PC-9 (cell line): ENCODE measurements at regions not wholly inside any gene's neighbourhood (a gene's known extent, or its start where the extent isn't known, plus 50 kb on each side); places are given as distances from the start of the nearest gene placed in this dataset.

ENCODE experiments used
- BruUV-seq: library from RNA; stranded (reverse); fragments of 400-500 nt; replicated peaks from 2 replicates; lab custom pipeline; 2021; lab: Mats Ljungman, UMichigan
- CTCF ChIA-PET: fragments of 300-600 bp; sonication (Branson Sonifier 250); formaldehyde crosslinking; loops from one replicate; lab custom pipeline; 2022; ENCODE audit warnings: antibody characterized with exemption; lab: Charles Lee
- POLR2A ChIA-PET: fragments of 300-600 bp; sonication (Branson Sonifier 250); formaldehyde crosslinking; loops from one replicate; lab custom pipeline; 2022; ENCODE audit warnings: antibody characterized with exemption; ENCODE audit not compliant: unreplicated experiment; lab: Charles Lee
- DNase-seq, 2 experiments: peaks; one replicate each; pipeline versions ENCODE4 v3.0.0 to v3.0.0-alpha.2; 2015 to 2022; ENCODE audit warnings: mixed read lengths in 1 of 2
- H2AFZ ChIP-seq: fragments of 200-600 bp; sonication (generic); 2 replicates; pipeline ENCODE4 v1.8.1; 2017; ENCODE audit warnings: antibody characterized with exemption
- H3F3A ChIP-seq: fragments of 200-600 bp; sonication (generic); 2 replicates; pipeline ENCODE4 v1.8.1; 2017; ENCODE audit warnings: antibody characterized with exemption, mild to moderate bottlenecking, low read depth; ENCODE audit not compliant: insufficient read depth
- H3K27ac ChIP-seq: fragments of 200-600 bp; sonication (generic); 2 replicates; pipeline ENCODE4 v1.6.1; 2016; ENCODE audit warnings: mixed run types
- H3K27me3 ChIP-seq: fragments of 200-600 bp; sonication (generic); 2 replicates; pipeline ENCODE4 v1.6.1; 2016; ENCODE audit warnings: low read depth, mixed run types; ENCODE audit not compliant: insufficient read depth
- H3K36me3 ChIP-seq: fragments of 200-600 bp; sonication (generic); 2 replicates; pipeline ENCODE4 v1.6.1; 2016; ENCODE audit warnings: low read depth, mixed run types
- H3K4me1 ChIP-seq: fragments of 200-600 bp; sonication (generic); replicated peaks from 2 replicates; pipeline ENCODE4 v1.6.1; 2016; ENCODE audit warnings: mixed run types; ENCODE audit not compliant: insufficient read depth
- H3K4me2 ChIP-seq: fragments of 200-600 bp; sonication (generic); 2 replicates; pipeline ENCODE4 v1.6.1; 2017; ENCODE audit warnings: mixed run types
- H3K4me3 ChIP-seq: fragments of 200-600 bp; sonication (generic); 2 replicates; pipeline ENCODE4 v1.6.1; 2016; ENCODE audit warnings: mixed run types
- H3K79me2 ChIP-seq: fragments of 200-600 bp; sonication (generic); 2 replicates; pipeline ENCODE4 v1.6.1; 2017; ENCODE audit warnings: low read depth, mixed run types
- H3K9me2 ChIP-seq: fragments of 200-600 bp; sonication (generic); 2 replicates; pipeline ENCODE4 v1.8.1; 2017; ENCODE audit warnings: mild to moderate bottlenecking; ENCODE audit not compliant: insufficient read depth
- H3K9me3 ChIP-seq: fragments of 200-600 bp; sonication (generic); 2 replicates; pipeline ENCODE4 v1.8.1; 2016; ENCODE audit warnings: low read depth; ENCODE audit not compliant: insufficient read depth
- H4K20me1 ChIP-seq: fragments of 200-600 bp; sonication (generic); 2 replicates; pipeline ENCODE4 v1.8.1; 2017; ENCODE audit not compliant: insufficient read depth
- CTCF ChIP-seq: fragments of 200-600 bp; sonication (generic); conservative IDR thresholded peaks from 2 replicates; pipeline ENCODE4 v1.6.1; 2017; ENCODE audit warnings: mixed run types, antibody characterized with exemption, mild to moderate bottlenecking, moderate library complexity
- EZH2 ChIP-seq: fragments of 200-600 bp; sonication (generic); IDR thresholded peaks from 2 replicates; pipeline ENCODE4 v1.8.0; 2017; ENCODE audit warnings: antibody characterized with exemption, low read depth
- intact Hi-C: fragments of 100-400 bp; cut with micrococcal nuclease; formaldehyde crosslinking; loops from one replicate; pipeline ENCODE4 v1.10.0; 2022; ENCODE audit not compliant: unreplicated experiment

GRCh38 chr5:2272039-2272438 lies 389.3 kb upstream of the IRX4 start:
- H3K27ac ChIP-seq: no peak overlapping the region
- no peak for DNase-seq
- no peaks in the 10 kb centered on the region for H3K79me2 ChIP-seq
- no TSS peak for BruUV-seq
- no peak overlapping the region for H2AFZ ChIP-seq
- no peaks in the 10 kb centered on the region for H3K4me1 ChIP-seq
- H3K9me3 ChIP-seq: no peaks in the 10 kb centered on the region
- intact Hi-C loops: no loop called here
- TF ChIP-seq EZH2 (no peak), CTCF (no peak)
- no peak overlapping the region for H3K4me2 ChIP-seq
- ChIA-PET CTCF (no interaction called here), POLR2A (no interaction called here)
- H4K20me1 ChIP-seq: no peaks in the 10 kb centered on the region
- H3K4me3 ChIP-seq: no peak overlapping the region
- H3K27me3 ChIP-seq: peaks cover 95% of the 10 kb centered on the region
- H3K36me3 ChIP-seq: no peaks in the 10 kb centered on the region
- H3F3A ChIP-seq: no peaks in the 10 kb centered on the region
- H3K9me2 ChIP-seq: no peaks in the 10 kb centered on the region

GRCh38 chr5:2271316-2271715 lies 388.6 kb upstream of the IRX4 start:
- BruUV-seq: no TSS peak
- no peak overlapping the region for H3K27ac ChIP-seq
- no peak for DNase-seq
- intact Hi-C loops: no loop called here
- H3F3A ChIP-seq: no peaks in the 10 kb centered on the region
- no peaks in the 10 kb centered on the region for H3K4me1 ChIP-seq
- no peak overlapping the region for H3K4me3 ChIP-seq
- ChIA-PET CTCF (no interaction called here), POLR2A (interaction anchor here (0.5 kb wide), 1 partner anchor 127 kb away, joined by 3 read pairs; no protein-coding TSS in a partner anchor)
- H3K79me2 ChIP-seq: no peaks in the 10 kb centered on the region
- H3K4me2 ChIP-seq: no peak overlapping the region
- H3K9me2 ChIP-seq: no peaks in the 10 kb centered on the region
- no peak overlapping the region for H2AFZ ChIP-seq
- H3K9me3 ChIP-seq: no peaks in the 10 kb centered on the region
- no peaks in the 10 kb centered on the region for H3K36me3 ChIP-seq
- no peaks in the 10 kb centered on the region for H4K20me1 ChIP-seq
- TF ChIP-seq CTCF: no peak
- peaks cover 95% of the 10 kb centered on the region for H3K27me3 ChIP-seq

GRCh38 chr5:2270467-2270866 lies 387.7 kb upstream of the IRX4 start:
- no peaks in the 10 kb centered on the region for H3K36me3 ChIP-seq
- H3K9me2 ChIP-seq: no peaks in the 10 kb centered on the region
- DNase-seq: no peak
- H3K27ac ChIP-seq: no peak overlapping the region
- no peaks in the 10 kb centered on the region for H3K9me3 ChIP-seq
- CTCF ChIA-PET: no interaction called here
- no peak overlapping the region for H2AFZ ChIP-seq
- no peak for TF ChIP-seq CTCF
- TF ChIP-seq EZH2: no peak
- no peaks in the 10 kb centered on the region for H3K4me1 ChIP-seq
- BruUV-seq: no TSS peak
- H3F3A ChIP-seq: no peaks in the 10 kb centered on the region
- intact Hi-C loops: no loop called here
- POLR2A ChIA-PET: no interaction called here
- peaks cover 95% of the 10 kb centered on the region for H3K27me3 ChIP-seq
- H3K4me2 ChIP-seq: no peak overlapping the region
- no peaks in the 10 kb centered on the region for H4K20me1 ChIP-seq
- H3K79me2 ChIP-seq: no peaks in the 10 kb centered on the region
- no peak overlapping the region for H3K4me3 ChIP-seq
